Transverse colon (tissue), 4 donors: ENCODE measurements at regions not wholly inside any gene's neighbourhood (a gene's known extent, or its start where the extent isn't known, plus 50 kb on each side); places are given as distances from the start of the nearest gene placed in this dataset.

Experiments
- DNase-seq: peaks from one replicate; pipeline ENCODE4 v3.0.0-alpha.2; 2019
- H3K27ac ChIP-seq, 4 donors: fragments of 200-600 bp; sonication (generic); 2 replicates each; pipeline ENCODE4 v1.5.1; 2016 to 2018; ENCODE audit warnings: inconsistent platforms in 4 of 4
- H3K27me3 ChIP-seq: fragments of 200-600 bp; sonication (generic); 2 replicates; pipeline ENCODE4 v1.5.1; 2017; ENCODE audit warnings: inconsistent platforms
- H3K36me3 ChIP-seq, 4 donors: fragments of 200-600 bp; sonication (generic); 2 replicates each; pipeline ENCODE4 v1.5.1; 2017 to 2019; ENCODE audit warnings: inconsistent platforms in 4 of 4
- H3K4me1 ChIP-seq, 4 donors: fragments of 200-600 bp; sonication (generic); 2 replicates each; pipeline ENCODE4 v1.5.1; 2017 to 2020; ENCODE audit warnings: inconsistent platforms in 4 of 4
- H3K4me3 ChIP-seq, 4 donors: fragments of 200-600 bp; sonication (generic); 1 replicate in 1 of 4; 2 replicates in 3 of 4; pipeline versions ENCODE4 v1.5.1 to v1.6.1; 2017 to 2019; ENCODE audit warnings: inconsistent platforms in 4 of 4
- H3K9me3 ChIP-seq, 2 donors: fragments of 200-600 bp; sonication (generic); 2 replicates each; pipeline ENCODE4 v1.5.1; 2017 to 2019; ENCODE audit warnings: inconsistent platforms in 2 of 2
- CTCF ChIP-seq, 5 experiments: fragments of 200-600 bp in 3 of 5; fragments of 450-650 bp in 2 of 5; sonication (generic) in 3 of 5; IDR thresholded peaks; 1 replicate in 2 of 5; 2 replicates in 3 of 5; pipeline ENCODE4 v1.5.1; 2016 to 2017; ENCODE audit warnings: antibody characterized with exemption in 5 of 5, inconsistent platforms in 3 of 5, mild to moderate bottlenecking in 2 of 5, moderate library complexity in 1 of 5
- EP300 ChIP-seq: sonication (generic); formaldehyde crosslinking; IDR thresholded peaks from one replicate; pipeline ENCODE4 v1.6.1; 2017; ENCODE audit warnings: antibody characterized with exemption, low read depth
- POLR2A ChIP-seq: fragments of 450-650 bp; IDR thresholded peaks from one replicate; pipeline ENCODE4 v1.6.1; 2016; ENCODE audit warnings: antibody characterized with exemption, mild to moderate bottlenecking, moderate library complexity
- POLR2AphosphoS5 ChIP-seq, 3 donors: sonication (generic); formaldehyde crosslinking; IDR thresholded peaks; one replicate each; pipeline ENCODE4 v1.6.1; 2016; ENCODE audit warnings: antibody characterized with exemption in 3 of 3
- WGBS, 2 donors: methylation state at CpG; one replicate each; pipeline ENCODE4 v1.1.5; 2018; ENCODE audit warnings: low coverage in 1 of 2; 5-methylcytosine and 5-hydroxymethylcytosine counted together
- in situ Hi-C, 4 donors: fragments of 200-750 bp; cut with MboI; loops; one replicate each; pipeline versions ENCODE4 v1.15.0 to v1.15.1; 2017; ENCODE audit warnings: low sequenced_read_pairs in 3 of 4, low pct_ligation_motif_present in 1 of 4, low pct_unique_long_range_greater_than_20kb in 1 of 4
- intact Hi-C: fragments of 100-400 bp; cut with DNase I; formaldehyde crosslinking; loops from one replicate; pipeline ENCODE4 v1.15.1; 2023; ENCODE audit warnings: low total_unique reads

- Histone ChIP-seq H3K27me3 (no peaks in the 10 kb centered on the region), H3K4me3 (no peak overlapping the region), H3K36me3 (no peaks in the 10 kb centered on the region), H3K27ac (no peak overlapping the region), H3K9me3 (no peaks in the 10 kb centered on the region), H3K4me1 (no peaks in the 10 kb centered on the region)
- in situ Hi-C loops, result no loop called here
- intact Hi-C loops, result no loop called here
- WGBS, 2 donors, result 79 to 89% methylated on average over 2 to 4 of the region's 4 CpGs
- DNase-seq, result no peak
- no peak for TF ChIP-seq POLR2A
- no peak for TF ChIP-seq POLR2AphosphoS5 (IDR thresholded peaks at IDR 0.05)
- no peak for TF ChIP-seq EP300
- no peak for TF ChIP-seq CTCF (IDR thresholded peaks at IDR 0.05)
Measured at GRCh38 chr10:10513898-10514297, 503.8 kb upstream of the CELF2 start.

GRCh38 chr10:10514797-10515196 lies 502.9 kb upstream of the CELF2 start:
- intact Hi-C loops, result no loop called here
- Histone ChIP-seq H3K36me3 (no peaks in the 10 kb centered on the region), H3K27ac (no peak overlapping the region), H3K27me3 (no peaks in the 10 kb centered on the region), H3K4me3 (no peak overlapping the region), H3K9me3 (no peaks in the 10 kb centered on the region), H3K4me1 (no peaks in the 10 kb centered on the region)
- 70 to 82% methylated on average over 2 to 3 of the region's 3 CpGs for WGBS, 2 donors
- in situ Hi-C loops, result no loop called here
- no peak for DNase-seq
- TF ChIP-seq POLR2AphosphoS5 (IDR thresholded peaks at IDR 0.05) (no peak), CTCF (IDR thresholded peaks at IDR 0.05) (no peak), POLR2A (no peak), EP300 (no peak)

DNA sequence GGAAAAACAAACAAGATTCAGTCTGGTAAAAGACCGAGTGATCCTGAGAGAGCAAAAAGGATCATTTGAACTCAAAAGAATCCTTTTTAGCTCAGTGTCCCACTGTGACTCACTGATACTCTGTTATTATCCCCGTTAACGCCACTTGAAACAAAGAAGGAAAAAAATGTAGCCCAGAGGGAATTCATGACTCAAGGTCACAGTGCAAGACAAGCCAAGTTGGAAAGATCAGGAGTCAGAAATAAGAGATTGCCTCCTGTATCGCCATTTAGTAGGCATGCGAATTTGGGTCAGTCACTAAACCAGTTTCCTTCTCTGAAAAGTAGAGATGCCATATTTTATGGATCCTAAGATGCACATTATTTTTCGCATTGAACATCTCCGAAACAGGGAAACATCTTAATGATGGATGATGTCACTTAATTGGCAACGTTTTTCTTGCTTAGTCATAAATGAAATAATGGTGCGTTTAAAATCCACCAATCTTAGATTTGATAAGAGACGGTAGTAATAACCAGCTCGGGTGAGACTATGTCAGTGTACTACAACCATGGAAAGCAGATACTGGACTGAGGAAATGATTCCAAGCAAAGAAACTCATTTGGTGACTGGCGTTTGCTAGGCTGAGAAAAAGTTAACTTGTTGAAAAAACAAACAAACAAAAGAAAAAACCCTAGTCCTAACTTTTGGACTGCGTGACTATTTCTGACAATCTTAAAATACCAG lies 502.0 kb upstream of the CELF2 start:
- Histone ChIP-seq H3K27me3 (no peaks in the 10 kb centered on the region), H3K4me1 (no peaks in the 10 kb centered on the region), H3K9me3 (no peaks in the 10 kb centered on the region), H3K27ac (no peak overlapping the region), H3K36me3 (no peaks in the 10 kb centered on the region), H3K4me3 (no peak overlapping the region)
- intact Hi-C loops, result no loop called here
- TF ChIP-seq CTCF (IDR thresholded peaks at IDR 0.05), result no peak
- no peak for TF ChIP-seq POLR2A
- no peak for TF ChIP-seq EP300
- TF ChIP-seq POLR2AphosphoS5 (IDR thresholded peaks at IDR 0.05), result no peak
- no peak for DNase-seq
- in situ Hi-C loops, result no loop called here
- 65 to 72% methylated on average over 13 of the region's 13 CpGs for WGBS, 2 donors

DNA sequence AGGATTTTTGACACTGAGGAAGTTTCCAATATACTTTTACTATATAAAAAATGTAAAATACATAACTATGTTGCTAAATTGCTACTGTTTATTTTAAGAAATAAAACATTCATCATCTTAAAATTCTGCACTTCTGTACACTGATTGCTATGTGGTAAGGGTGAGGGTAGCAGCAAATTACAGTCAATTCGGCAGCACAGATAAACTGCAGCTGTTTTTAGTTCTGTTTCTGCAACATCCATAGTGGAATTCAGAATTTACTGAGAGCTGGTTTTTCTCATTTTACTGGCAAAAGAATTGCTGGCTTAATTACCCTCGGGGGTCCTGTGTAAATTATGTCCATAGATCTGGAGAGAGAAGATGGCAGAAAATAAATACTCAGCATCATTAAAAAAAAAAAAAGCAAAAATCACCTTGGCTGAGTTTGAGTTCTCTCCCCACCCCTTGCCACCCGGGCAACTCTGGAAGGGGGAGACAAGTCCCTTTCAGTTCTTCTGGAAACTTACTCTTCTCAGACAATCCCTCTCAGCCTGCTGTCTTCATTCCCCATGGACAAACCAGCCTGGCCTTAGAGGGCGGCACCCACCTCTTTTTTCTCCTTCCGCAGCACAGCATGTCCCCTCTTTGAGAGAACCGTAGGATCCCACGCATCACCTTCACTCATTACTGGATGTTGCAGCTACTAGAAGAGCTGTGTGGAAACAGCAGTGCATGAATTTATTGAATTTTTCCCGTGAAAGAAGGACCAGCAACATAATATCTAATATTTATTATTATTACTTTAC lies 501.1 kb upstream of the CELF2 start:
- intact Hi-C loops (no loop called here), in situ Hi-C loops (no loop called here)
- H3K4me3 ChIP-seq, result no peak overlapping the region
- H3K9me3 ChIP-seq, result no peaks in the 10 kb centered on the region
- no peak overlapping the region for H3K27ac ChIP-seq
- WGBS, 2 donors, result 58 to 68% methylated on average over 8 of the region's 8 CpGs
- no peaks in the 10 kb centered on the region for H3K27me3 ChIP-seq
- H3K4me1 ChIP-seq, result no peaks in the 10 kb centered on the region
- no peak for DNase-seq
- H3K36me3 ChIP-seq, result no peaks in the 10 kb centered on the region
- TF ChIP-seq POLR2AphosphoS5 (IDR thresholded peaks at IDR 0.05), result no peak
- TF ChIP-seq EP300, result no peak
- no peak for TF ChIP-seq POLR2A
- no peak for TF ChIP-seq CTCF (IDR thresholded peaks at IDR 0.05)
